ENCODE measurements at regions not wholly inside any gene's neighbourhood (a gene's known extent, or its start where the extent isn't known, plus 50 kb on each side); places are given as distances from the start of the nearest gene placed in this dataset.
"Not testable (repeated sequence)": the region's sequence is repeated elsewhere in the genome, so short reads cannot be mapped to it uniquely, and the experiment has no call there.

DNA sequence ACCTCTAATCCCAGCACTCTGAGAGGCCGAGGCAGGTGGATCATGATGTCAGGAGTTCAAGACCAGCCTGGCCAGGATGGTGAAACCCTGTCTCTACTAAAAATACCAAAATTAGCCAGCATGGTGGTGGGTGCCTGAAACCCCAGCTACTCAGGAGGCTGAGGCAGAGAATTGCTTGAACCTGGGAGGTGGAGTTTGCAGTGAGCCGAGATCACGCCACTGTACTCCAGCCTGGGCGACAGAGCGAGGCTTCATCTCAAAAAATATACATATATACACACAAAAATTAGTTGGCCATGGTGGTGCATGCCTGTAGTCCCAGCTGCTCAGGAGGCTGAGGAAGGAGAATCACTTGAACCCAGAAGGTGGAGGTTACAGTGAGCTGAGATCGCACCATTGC lies 273.6 kb downstream of the GOLGA6L6 start:
- TF ChIP-seq, protein P1, sequence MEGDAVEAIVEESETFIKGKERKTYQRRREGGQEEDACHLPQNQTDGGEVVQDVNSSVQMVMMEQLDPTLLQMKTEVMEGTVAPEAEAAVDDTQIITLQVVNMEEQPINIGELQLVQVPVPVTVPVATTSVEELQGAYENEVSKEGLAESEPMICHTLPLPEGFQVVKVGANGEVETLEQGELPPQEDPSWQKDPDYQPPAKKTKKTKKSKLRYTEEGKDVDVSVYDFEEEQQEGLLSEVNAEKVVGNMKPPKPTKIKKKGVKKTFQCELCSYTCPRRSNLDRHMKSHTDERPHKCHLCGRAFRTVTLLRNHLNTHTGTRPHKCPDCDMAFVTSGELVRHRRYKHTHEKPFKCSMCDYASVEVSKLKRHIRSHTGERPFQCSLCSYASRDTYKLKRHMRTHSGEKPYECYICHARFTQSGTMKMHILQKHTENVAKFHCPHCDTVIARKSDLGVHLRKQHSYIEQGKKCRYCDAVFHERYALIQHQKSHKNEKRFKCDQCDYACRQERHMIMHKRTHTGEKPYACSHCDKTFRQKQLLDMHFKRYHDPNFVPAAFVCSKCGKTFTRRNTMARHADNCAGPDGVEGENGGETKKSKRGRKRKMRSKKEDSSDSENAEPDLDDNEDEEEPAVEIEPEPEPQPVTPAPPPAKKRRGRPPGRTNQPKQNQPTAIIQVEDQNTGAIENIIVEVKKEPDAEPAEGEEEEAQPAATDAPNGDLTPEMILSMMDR (IDR thresholded peaks at IDR 0.05): not testable (repeated sequence)
- TF ChIP-seq EP300 (IDR thresholded peaks at IDR 0.05; ENCODE audit: borderline replicate concordance in 1 of 2, low read depth in 1 of 2, low read length in 1 of 2); YY1 (IDR thresholded peaks at IDR 0.05; ENCODE audit: low read depth); TAF1 (IDR thresholded peaks at IDR 0.05; ENCODE audit: borderline replicate concordance, low read depth, low read length); CHD2 (IDR thresholded peaks at IDR 0.05; ENCODE audit: low read length, partially characterized antibody); RXRA (IDR thresholded peaks at IDR 0.05; ENCODE audit: borderline replicate concordance, low read depth); FOXJ3 (CRISPR knock-in tag; IDR thresholded peaks at IDR 0.05); EZH2phosphoT487 (IDR thresholded peaks at IDR 0.05; ENCODE audit: borderline replicate concordance, low read depth): not testable (repeated sequence)
- TF ChIP-seq, protein P2, sequence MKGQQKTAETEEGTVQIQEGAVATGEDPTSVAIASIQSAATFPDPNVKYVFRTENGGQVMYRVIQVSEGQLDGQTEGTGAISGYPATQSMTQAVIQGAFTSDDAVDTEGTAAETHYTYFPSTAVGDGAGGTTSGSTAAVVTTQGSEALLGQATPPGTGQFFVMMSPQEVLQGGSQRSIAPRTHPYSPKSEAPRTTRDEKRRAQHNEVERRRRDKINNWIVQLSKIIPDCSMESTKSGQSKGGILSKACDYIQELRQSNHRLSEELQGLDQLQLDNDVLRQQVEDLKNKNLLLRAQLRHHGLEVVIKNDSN (IDR thresholded peaks at IDR 0.05; ENCODE audit: borderline replicate concordance, low read depth): not testable (repeated sequence)
- TF ChIP-seq, protein P3, sequence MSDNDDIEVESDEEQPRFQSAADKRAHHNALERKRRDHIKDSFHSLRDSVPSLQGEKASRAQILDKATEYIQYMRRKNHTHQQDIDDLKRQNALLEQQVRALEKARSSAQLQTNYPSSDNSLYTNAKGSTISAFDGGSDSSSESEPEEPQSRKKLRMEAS (IDR thresholded peaks at IDR 0.05; ENCODE audit: low read depth): not testable (repeated sequence)
